ENCODE measurements at regions not wholly inside any gene's neighbourhood (a gene's known extent, or its start where the extent isn't known, plus 50 kb on each side); places are given as distances from the start of the nearest gene placed in this dataset.
"Not testable (repeated sequence)": the region's sequence is repeated elsewhere in the genome, so short reads cannot be mapped to it uniquely, and the experiment has no call there.

DNA sequence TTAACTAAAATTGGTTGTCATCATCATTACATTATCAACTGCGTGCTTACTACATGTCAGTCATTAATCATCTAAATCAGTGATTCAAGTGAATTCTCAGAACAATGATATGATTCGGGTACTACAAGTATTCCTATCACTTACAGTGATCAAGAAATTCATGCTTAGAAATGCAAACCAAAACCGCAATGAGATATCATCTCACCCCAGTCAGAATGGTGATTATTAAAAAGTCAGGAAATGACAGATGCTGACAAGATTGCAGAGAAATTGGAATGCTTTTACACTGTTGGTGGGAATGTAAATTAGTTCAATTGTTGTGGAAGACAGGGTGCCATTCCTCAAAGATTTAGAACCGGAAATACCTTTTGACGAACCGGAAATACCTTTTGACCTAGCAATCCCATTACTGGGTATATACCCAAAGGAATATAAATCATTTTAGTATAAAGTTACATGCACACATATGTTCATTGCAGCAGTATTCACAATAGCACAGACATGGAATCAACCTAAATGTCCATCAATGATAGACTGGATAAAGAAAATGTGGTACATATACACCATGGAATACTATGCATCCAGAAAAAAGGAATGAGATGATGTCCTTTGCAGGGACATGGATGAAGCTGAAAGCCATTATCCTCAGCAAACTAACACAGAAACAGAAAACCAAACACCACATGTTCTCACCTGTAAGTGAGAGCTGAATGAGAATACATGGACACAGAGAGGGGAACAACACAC, 124.4 kb downstream of the KCNJ2 start:
- H3K36me3 ChIP-seq (ENCODE audit: insufficient read depth, low read length); H3K9me3 ChIP-seq (ENCODE audit: low read length); H2AFZ ChIP-seq (ENCODE audit: low read depth, low read length); H3K4me1 ChIP-seq (ENCODE audit: insufficient read depth, low read length); H3K27me3 ChIP-seq (ENCODE audit: insufficient read depth, low read length); H3K4me3 ChIP-seq (ENCODE audit: low read length): not testable (repeated sequence)

DNA sequence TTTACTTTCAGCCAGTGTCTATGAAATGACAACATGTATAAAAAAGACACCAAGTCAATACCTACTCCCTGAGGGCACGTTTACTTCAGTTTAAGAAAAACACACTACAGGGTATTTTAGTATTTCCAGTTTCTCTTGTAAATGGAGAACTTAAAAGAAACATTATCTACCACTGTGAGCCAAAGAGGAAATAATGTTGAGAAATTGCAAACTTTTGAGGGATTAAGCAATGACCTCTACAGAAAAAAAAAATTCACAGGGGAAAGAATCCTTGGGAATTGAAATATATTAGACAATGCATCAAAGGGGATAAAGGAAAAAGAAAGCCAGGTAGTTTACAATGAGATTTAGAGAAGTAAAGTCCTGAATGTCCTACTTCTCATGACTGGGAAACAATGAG, 126.0 kb downstream of the KCNJ2 start:
- no peak overlapping the region for H3K4me3 ChIP-seq (ENCODE audit: low read length)
- no peaks in the 10 kb centered on the region for H3K27me3 ChIP-seq (ENCODE audit: insufficient read depth, low read length)
- no peaks in the 10 kb centered on the region for H3K4me1 ChIP-seq (ENCODE audit: insufficient read depth, low read length)
- H3K36me3 ChIP-seq (ENCODE audit: insufficient read depth, low read length), result no peaks in the 10 kb centered on the region
- no peak overlapping the region for H2AFZ ChIP-seq (ENCODE audit: low read depth, low read length)
- no peaks in the 10 kb centered on the region for H3K9me3 ChIP-seq (ENCODE audit: low read length)

DNA sequence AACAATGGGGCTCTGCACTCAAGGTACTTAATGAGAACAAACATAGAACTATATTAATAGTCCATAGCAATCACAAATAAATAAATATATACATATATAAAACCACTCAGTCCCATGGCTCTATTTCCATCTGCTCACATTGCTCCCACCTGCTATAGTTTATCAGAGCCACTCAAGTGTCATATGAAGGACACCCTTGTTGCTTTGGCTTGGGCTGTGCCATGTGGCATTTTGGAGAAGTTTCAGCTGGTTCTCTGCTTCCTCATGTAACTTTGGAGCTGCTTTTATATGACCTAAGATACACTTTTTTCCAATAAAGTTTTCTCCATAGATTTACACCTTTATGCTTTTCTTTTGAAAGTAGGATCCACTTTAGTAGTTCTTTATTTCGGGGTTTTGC, 126.4 kb downstream of the KCNJ2 start:
- Histone ChIP-seq H3K4me1 (ENCODE audit: insufficient read depth, low read length) (no peaks in the 10 kb centered on the region), H3K4me3 (ENCODE audit: low read length) (no peak overlapping the region), H3K27me3 (ENCODE audit: insufficient read depth, low read length) (no peaks in the 10 kb centered on the region), H3K9me3 (ENCODE audit: low read length) (no peaks in the 10 kb centered on the region), H3K36me3 (ENCODE audit: insufficient read depth, low read length) (no peaks in the 10 kb centered on the region), H2AFZ (ENCODE audit: low read depth, low read length) (no peak overlapping the region)

DNA sequence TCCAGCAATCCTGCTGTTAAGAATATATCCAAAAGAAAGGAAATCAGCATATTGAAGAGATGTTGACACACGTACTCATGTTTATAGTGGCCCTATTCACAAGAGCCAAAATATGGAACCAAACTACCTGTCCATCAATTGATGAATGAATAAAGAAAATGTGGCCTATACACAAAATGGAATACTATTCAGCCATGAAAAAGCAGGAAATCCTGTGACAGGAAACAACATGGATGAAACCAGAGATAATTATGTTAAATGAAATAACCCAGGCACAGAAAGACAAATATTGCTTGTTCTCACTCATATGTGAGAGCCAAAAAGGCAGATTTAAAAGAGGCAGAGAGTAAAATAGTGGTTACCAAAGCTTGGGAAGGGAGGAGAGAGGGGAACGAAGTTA, 127.1 kb downstream of the KCNJ2 start:
- Histone ChIP-seq H2AFZ (ENCODE audit: low read depth, low read length) (no peak overlapping the region), H3K4me1 (ENCODE audit: insufficient read depth, low read length) (no peaks in the 10 kb centered on the region), H3K36me3 (ENCODE audit: insufficient read depth, low read length) (no peaks in the 10 kb centered on the region), H3K27me3 (ENCODE audit: insufficient read depth, low read length) (no peaks in the 10 kb centered on the region), H3K4me3 (ENCODE audit: low read length) (no peak overlapping the region), H3K9me3 (ENCODE audit: low read length) (no peaks in the 10 kb centered on the region)

DNA sequence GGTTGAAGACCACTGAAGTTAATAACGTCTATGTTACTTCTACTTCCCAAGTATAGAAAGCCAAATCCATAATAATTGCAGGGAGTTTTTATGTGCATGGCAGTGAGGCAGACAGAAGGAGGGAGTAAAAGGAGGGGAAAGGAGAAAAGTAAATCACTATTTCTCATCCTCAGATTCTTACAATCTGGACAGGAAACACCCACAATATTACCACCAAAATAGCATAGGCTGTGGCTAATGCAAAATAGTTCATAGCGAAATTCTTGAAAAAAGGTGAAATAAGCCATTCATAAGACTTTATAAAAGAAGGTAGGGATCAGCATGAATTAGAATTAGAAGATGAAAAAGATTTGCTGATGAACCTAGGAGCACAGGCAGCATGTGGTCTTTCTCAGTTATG, 128.1 kb downstream of the KCNJ2 start:
- Histone ChIP-seq H3K27me3 (ENCODE audit: insufficient read depth, low read length) (no peaks in the 10 kb centered on the region), H3K9me3 (ENCODE audit: low read length) (no peaks in the 10 kb centered on the region), H2AFZ (ENCODE audit: low read depth, low read length) (no peak overlapping the region), H3K4me3 (ENCODE audit: low read length) (no peak overlapping the region), H3K36me3 (ENCODE audit: insufficient read depth, low read length) (no peaks in the 10 kb centered on the region), H3K4me1 (ENCODE audit: insufficient read depth, low read length) (no peaks in the 10 kb centered on the region)

DNA sequence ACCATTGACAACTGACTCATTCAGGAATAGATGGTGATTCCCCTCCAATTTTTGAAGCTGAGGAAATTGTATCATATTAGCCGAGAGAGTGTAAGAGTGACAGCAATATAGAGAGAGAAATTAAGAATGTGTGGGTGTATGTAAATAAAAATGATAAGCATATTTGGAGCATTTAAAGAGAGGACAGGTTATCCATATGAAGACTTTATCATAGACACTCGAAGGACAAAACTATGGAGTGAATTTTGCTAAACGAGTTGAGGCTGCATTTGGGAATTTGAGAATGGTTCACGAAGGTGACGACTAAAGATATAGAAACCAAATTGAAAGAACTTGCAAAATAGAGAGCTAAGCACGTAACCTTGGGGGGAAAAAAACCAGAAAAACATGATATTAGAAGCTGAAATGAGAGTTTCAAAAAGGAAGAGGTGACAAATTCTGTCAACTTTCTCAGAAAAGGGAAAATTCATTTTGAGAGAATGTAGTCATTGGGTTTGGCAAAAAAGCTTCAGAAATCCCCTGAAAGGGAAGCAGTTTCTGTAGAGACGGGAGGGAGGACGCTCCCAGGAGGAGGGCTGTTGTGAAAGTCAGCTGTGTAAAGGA, 129.7 kb downstream of the KCNJ2 start:
- no peak overlapping the region for H2AFZ ChIP-seq (ENCODE audit: low read depth, low read length)
- H3K9me3 ChIP-seq (ENCODE audit: low read length), result no peaks in the 10 kb centered on the region
- H3K27me3 ChIP-seq (ENCODE audit: insufficient read depth, low read length), result no peaks in the 10 kb centered on the region
- no peaks in the 10 kb centered on the region for H3K4me1 ChIP-seq (ENCODE audit: insufficient read depth, low read length)
- H3K4me3 ChIP-seq (ENCODE audit: low read length), result no peak overlapping the region
- H3K36me3 ChIP-seq (ENCODE audit: insufficient read depth, low read length), result no peaks in the 10 kb centered on the region

DNA sequence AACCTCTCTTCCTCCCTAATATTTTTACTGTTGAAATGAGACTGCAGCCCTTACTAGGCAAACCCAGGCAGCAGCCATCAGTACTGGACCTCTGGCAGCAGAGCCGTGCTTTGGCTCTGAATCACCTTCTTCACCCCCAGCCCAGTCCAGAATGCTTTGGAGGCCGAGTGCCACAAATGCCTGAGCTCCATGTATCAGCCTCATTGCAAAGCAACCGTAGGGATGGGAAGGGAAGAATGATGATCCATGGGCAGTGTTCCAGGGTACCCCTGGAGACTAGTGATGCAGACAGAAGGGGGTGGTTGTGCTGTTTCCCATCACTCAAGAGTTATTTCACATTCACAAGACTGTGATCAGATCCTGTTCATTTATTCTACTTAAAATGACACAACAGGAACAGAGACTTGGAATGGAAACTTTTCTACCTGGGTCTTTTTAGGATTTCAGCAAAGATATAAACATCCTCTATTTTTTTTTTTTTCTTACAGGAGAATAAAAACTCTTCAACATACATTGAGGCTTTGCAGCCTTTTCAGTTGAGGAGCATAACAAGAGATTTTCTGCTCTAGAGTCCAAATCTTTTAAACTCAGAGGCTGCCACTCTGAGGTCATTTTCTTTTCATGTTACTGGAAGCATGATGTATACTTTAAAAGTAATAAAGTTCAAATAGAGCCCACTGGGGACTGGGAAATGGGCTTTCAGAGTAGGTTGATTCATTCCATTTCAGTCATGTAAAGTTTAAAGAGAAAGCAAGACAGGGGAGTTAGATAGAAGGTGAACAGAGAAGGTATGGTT, 138.3 kb downstream of the KCNJ2 start:
- no peak overlapping the region for H3K4me3 ChIP-seq (ENCODE audit: low read length)
- no peak overlapping the region for H2AFZ ChIP-seq (ENCODE audit: low read depth, low read length)
- H3K9me3 ChIP-seq (ENCODE audit: low read length), result no peaks in the 10 kb centered on the region
- H3K27me3 ChIP-seq (ENCODE audit: insufficient read depth, low read length), result no peaks in the 10 kb centered on the region
- H3K4me1 ChIP-seq (ENCODE audit: insufficient read depth, low read length), result no peaks in the 10 kb centered on the region
- H3K36me3 ChIP-seq (ENCODE audit: insufficient read depth, low read length), result no peaks in the 10 kb centered on the region

DNA sequence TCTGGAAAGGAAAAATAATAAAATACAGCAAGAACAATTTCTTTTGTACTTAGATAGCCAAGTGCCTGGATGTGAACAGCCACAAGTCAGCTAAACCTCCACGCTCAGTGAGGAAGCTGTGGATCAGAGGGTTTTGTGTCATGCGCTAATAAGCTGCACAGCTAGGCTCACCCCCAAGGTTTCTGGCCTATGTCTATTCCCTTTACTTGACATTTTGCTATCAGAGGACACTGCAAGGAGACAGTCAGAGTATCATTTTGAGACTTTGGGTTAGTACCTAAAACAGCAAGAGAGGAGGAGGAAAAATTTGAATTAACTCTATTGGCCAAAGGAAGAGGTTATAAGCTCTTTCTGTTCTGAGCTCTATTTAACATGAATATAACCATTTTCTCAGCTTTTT, 139.3 kb downstream of the KCNJ2 start:
- no peak overlapping the region for H3K4me3 ChIP-seq (ENCODE audit: low read length)
- no peaks in the 10 kb centered on the region for H3K27me3 ChIP-seq (ENCODE audit: insufficient read depth, low read length)
- no peaks in the 10 kb centered on the region for H3K36me3 ChIP-seq (ENCODE audit: insufficient read depth, low read length)
- H2AFZ ChIP-seq (ENCODE audit: low read depth, low read length), result no peak overlapping the region
- H3K4me1 ChIP-seq (ENCODE audit: insufficient read depth, low read length), result no peaks in the 10 kb centered on the region
- no peaks in the 10 kb centered on the region for H3K9me3 ChIP-seq (ENCODE audit: low read length)

DNA sequence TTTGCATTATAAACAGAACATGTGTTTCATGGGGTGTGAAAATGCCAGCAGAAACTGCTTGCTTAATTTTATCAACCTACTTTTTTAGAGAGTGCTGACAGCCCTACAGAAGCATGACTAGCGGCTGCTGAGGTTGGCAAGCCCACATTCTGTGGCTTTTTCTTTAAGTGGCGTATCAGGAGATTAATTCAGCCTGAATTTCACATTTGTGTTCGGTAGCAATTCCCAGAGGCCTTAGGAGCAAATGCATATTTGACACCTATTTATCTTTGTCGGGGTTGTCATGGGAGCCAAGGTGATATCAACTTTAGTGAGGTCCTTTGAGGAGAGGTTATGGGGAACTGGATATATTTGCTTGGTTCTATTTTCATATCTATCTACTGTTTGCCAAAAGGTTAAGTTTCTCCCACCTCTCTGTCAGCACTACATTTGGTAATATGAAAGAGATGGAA, 140.9 kb downstream of the KCNJ2 start:
- Histone ChIP-seq H2AFZ (ENCODE audit: low read depth, low read length) (no peak overlapping the region), H3K9me3 (ENCODE audit: low read length) (no peaks in the 10 kb centered on the region), H3K36me3 (ENCODE audit: insufficient read depth, low read length) (no peaks in the 10 kb centered on the region), H3K4me3 (ENCODE audit: low read length) (no peak overlapping the region), H3K4me1 (ENCODE audit: insufficient read depth, low read length) (no peaks in the 10 kb centered on the region), H3K27me3 (ENCODE audit: insufficient read depth, low read length) (no peaks in the 10 kb centered on the region)

DNA sequence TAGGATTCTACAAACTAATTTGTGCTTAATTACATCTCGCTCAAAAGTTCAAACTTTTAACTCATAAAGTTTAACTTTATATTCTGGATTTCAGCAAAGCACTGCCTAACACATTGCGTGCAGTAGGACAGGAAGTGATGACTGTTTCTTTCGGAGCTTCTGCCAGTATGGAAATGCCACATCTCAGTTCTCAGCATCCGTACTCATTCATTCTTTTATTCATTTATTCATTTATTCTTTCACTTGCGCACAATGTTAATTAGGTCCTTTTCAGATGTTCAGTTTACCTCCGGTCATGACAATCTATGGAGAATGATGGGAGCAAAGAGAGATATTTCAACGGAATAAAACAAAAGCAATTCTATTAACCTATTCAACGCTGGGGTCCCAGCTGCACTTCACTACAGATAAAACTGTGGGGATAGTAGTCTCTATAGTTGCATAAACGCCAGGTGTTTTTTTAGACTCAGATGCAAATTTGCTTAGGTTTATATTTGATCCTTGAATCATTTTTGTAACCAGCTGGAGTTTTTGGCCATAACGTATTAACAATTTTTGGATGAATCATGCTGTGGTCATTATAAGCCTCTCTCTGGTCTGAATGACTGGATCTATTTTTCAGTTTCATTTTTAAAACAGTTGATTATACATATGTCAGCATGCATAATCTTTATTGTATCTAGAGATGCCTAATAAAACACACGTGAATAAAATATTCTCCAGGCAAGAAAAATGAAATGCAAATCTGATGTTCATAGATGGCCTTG, 143.9 kb downstream of the KCNJ2 start:
- H2AFZ ChIP-seq (ENCODE audit: low read depth, low read length), result no peak overlapping the region
- no peaks in the 10 kb centered on the region for H3K36me3 ChIP-seq (ENCODE audit: insufficient read depth, low read length)
- H3K9me3 ChIP-seq (ENCODE audit: low read length), result no peaks in the 10 kb centered on the region
- no peaks in the 10 kb centered on the region for H3K27me3 ChIP-seq (ENCODE audit: insufficient read depth, low read length)
- no peaks in the 10 kb centered on the region for H3K4me1 ChIP-seq (ENCODE audit: insufficient read depth, low read length)
- no peak overlapping the region for H3K4me3 ChIP-seq (ENCODE audit: low read length)

DNA sequence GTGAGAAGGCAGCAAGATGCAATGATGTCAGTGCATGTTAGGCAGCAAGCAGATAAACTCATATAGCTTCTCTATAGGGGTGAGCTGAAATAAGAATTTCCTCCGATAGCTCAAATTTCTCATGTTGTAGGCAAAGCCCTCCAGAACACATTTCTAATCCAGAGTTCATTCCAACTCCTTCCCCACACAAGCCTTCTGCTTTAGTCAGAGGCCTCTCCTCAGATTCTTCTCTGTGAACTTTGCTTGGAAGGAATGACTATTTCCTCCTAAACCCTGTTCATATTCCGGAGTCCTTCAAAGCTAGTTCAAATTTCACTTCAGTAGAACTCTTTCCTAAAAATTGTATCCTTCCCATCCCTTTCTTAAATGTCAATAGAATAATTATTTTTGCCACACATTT, 144.8 kb downstream of the KCNJ2 start:
- H3K36me3 ChIP-seq (ENCODE audit: insufficient read depth, low read length), result no peaks in the 10 kb centered on the region
- no peak overlapping the region for H2AFZ ChIP-seq (ENCODE audit: low read depth, low read length)
- no peaks in the 10 kb centered on the region for H3K9me3 ChIP-seq (ENCODE audit: low read length)

DNA sequence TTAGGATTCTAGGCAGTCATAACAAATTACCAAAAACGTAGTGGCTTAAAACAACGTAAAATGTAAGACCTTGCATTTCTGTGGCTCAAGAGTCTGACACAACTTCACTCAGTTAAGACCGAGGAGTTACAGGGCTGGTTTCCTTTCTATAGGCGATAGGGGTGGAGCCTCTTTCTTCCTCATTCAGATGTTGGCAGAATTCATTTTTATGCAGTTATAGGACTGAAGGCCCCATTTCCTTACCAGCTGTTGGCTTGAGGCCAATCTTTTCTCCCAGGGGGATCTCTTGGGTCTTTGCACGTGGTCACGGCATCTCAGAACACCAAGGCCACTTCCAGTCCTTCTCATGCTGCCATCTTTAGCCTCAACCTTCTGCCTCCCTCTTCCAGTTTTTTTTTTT, 145.2 kb downstream of the KCNJ2 start:
- Histone ChIP-seq H3K27me3 (ENCODE audit: insufficient read depth, low read length) (no peaks in the 10 kb centered on the region), H3K9me3 (ENCODE audit: low read length) (no peaks in the 10 kb centered on the region), H2AFZ (ENCODE audit: low read depth, low read length) (no peak overlapping the region), H3K36me3 (ENCODE audit: insufficient read depth, low read length) (no peaks in the 10 kb centered on the region), H3K4me1 (ENCODE audit: insufficient read depth, low read length) (no peaks in the 10 kb centered on the region), H3K4me3 (ENCODE audit: low read length) (no peak overlapping the region)

More for the DNA sequence above, 144.8 kb downstream of the KCNJ2 start:
- Histone ChIP-seq H3K4me1 (ENCODE audit: insufficient read depth, low read length) (no peaks in the 10 kb centered on the region), H3K4me3 (ENCODE audit: low read length) (no peak overlapping the region), H3K27me3 (ENCODE audit: insufficient read depth, low read length) (no peaks in the 10 kb centered on the region)

DNA sequence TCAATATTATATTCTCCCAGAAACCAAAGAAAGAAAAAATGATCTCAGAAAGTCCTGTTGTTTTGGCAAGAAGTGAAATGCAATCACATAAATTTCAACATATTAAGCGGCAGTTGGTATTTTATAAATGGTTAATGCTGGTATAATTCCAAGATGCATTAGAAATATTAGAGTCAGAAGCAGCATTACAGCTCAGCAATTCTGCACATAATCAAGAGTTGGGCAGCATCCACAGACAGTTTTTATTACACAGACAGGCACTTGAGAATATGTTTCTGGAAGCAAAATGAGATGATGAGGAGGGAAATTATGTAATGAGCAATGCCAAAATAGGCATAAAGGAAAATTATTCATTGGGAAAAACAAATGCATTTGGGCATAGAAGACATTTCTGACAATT, 148.1 kb downstream of the KCNJ2 start:
- no peaks in the 10 kb centered on the region for H3K36me3 ChIP-seq (ENCODE audit: insufficient read depth, low read length)
- no peak overlapping the region for H2AFZ ChIP-seq (ENCODE audit: low read depth, low read length)
- H3K4me1 ChIP-seq (ENCODE audit: insufficient read depth, low read length), result no peaks in the 10 kb centered on the region
- no peaks in the 10 kb centered on the region for H3K27me3 ChIP-seq (ENCODE audit: insufficient read depth, low read length)
- no peaks in the 10 kb centered on the region for H3K9me3 ChIP-seq (ENCODE audit: low read length)
- no peak overlapping the region for H3K4me3 ChIP-seq (ENCODE audit: low read length)
